ENCODE measurements at regions not wholly inside any gene's neighbourhood (a gene's known extent, or its start where the extent isn't known, plus 50 kb on each side); places are given as distances from the start of the nearest gene placed in this dataset.

DNA sequence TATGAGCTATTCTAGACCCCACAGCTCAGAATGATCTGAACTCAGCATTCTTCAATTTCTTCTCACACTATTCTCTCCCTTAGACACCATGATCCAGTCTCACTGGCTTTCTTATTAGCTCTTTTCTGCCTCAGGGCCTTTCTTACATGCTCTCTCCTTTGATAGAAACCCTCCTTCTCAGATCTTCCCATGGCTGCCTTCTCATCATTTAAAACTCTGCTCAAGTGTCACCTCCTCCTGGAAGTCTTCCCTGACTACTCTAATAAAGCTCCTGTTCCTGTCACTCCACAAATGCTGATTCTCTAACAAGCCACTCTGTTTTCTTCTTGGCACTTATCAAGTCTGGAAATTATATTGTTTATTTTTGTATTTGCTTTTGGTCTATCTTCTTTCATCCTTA is 131.1 kb downstream of the HNMT start:
- TF ChIP-seq, protein P1, sequence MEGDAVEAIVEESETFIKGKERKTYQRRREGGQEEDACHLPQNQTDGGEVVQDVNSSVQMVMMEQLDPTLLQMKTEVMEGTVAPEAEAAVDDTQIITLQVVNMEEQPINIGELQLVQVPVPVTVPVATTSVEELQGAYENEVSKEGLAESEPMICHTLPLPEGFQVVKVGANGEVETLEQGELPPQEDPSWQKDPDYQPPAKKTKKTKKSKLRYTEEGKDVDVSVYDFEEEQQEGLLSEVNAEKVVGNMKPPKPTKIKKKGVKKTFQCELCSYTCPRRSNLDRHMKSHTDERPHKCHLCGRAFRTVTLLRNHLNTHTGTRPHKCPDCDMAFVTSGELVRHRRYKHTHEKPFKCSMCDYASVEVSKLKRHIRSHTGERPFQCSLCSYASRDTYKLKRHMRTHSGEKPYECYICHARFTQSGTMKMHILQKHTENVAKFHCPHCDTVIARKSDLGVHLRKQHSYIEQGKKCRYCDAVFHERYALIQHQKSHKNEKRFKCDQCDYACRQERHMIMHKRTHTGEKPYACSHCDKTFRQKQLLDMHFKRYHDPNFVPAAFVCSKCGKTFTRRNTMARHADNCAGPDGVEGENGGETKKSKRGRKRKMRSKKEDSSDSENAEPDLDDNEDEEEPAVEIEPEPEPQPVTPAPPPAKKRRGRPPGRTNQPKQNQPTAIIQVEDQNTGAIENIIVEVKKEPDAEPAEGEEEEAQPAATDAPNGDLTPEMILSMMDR (IDR thresholded peaks at IDR 0.05) = no peak
- TF ChIP-seq POLR2AphosphoS5 (IDR thresholded peaks at IDR 0.05) = no peak

Measured in breast epithelium (tissue), 3 donors.